WTC11 (cell line): ENCODE measurements at regions not wholly inside any gene's neighbourhood (a gene's known extent, or its start where the extent isn't known, plus 50 kb on each side); places are given as distances from the start of the nearest gene placed in this dataset.

Experiments used
- ATAC-seq: fragments of 200-7000 bp; cut with Tn5 transposase; 2 replicates; pipeline ENCODE4 v1.10.0; 2021; ENCODE audit warnings: mild to moderate bottlenecking, moderate library complexity
- CTCF ChIA-PET: fragments of 300-600 bp; sonication (Branson Sonifier 250); formaldehyde crosslinking; loops from one replicate; lab custom pipeline; 2021; ENCODE audit warnings: antibody characterized with exemption; lab: Charles Lee
- POLR2A ChIA-PET: fragments of 350-600 bp; sonication (Branson Sonifier 250); formaldehyde crosslinking; loops from one replicate; lab custom pipeline; 2021; ENCODE audit warnings: antibody characterized with exemption; lab: Charles Lee
- DNase-seq: peaks from one replicate; pipeline ENCODE4 v3.0.0; 2021; ENCODE audit warnings: low spot score
- H3K27ac Mint-ChIP-seq: 2 replicates; pipeline ENCODE4 v1.8.0; 2021; ENCODE audit warnings: mixed read lengths
- H3K27me3 Mint-ChIP-seq: 2 replicates; pipeline ENCODE4 v1.8.0; 2021; ENCODE audit warnings: low read depth, mild to moderate bottlenecking, moderate library complexity, mixed read lengths
- H3K36me3 Mint-ChIP-seq: 2 replicates; pipeline ENCODE4 v1.8.0; 2021; ENCODE audit warnings: mixed read lengths
- H3K4me1 Mint-ChIP-seq: 2 replicates; pipeline ENCODE4 v1.8.0; 2022; ENCODE audit warnings: mixed read lengths
- H3K4me3 Mint-ChIP-seq: 2 replicates; pipeline ENCODE4 v1.8.0; 2021; ENCODE audit warnings: mild to moderate bottlenecking, moderate library complexity, mixed read lengths
- H3K9me3 Mint-ChIP-seq: 2 replicates; pipeline ENCODE4 v1.8.0; 2021; ENCODE audit warnings: mixed read lengths
- ATF1 ChIP-seq: sonication (generic); formaldehyde crosslinking; IDR thresholded peaks from 2 replicates; pipeline ENCODE4 v1.8.1; 2023; ENCODE audit warnings: mild to moderate bottlenecking, moderate library complexity, missing genetic modification reagents
- EMX1 ChIP-seq: fragments of 250-450 bp; sonication (Bioruptor Pico); IDR thresholded peaks from 2 replicates; pipeline ENCODE4 v1.8.0; 2021; ENCODE audit warnings: mild to moderate bottlenecking
- JAZF1 ChIP-seq: fragments of 250-450 bp; sonication (Bioruptor Pico); IDR thresholded peaks from 2 replicates; pipeline ENCODE4 v1.9.0; 2021; ENCODE audit warnings: moderate library complexity, mild to moderate bottlenecking, inconsistent platforms
- JUN ChIP-seq: sonication (generic); formaldehyde crosslinking; IDR thresholded peaks from 2 replicates; pipeline ENCODE4 v1.8.0; 2023; ENCODE audit warnings: mild to moderate bottlenecking, missing genetic modification reagents
- NFATC4 ChIP-seq: fragments of 250-450 bp; sonication (Bioruptor Pico); IDR thresholded peaks from 2 replicates; pipeline ENCODE4 v1.9.0; 2021; ENCODE audit warnings: mild to moderate bottlenecking
- RORB ChIP-seq: fragments of 250-450 bp; sonication (Bioruptor Pico); IDR thresholded peaks from 2 replicates; pipeline ENCODE4 v1.9.0; 2021; ENCODE audit warnings: mild to moderate bottlenecking
- SMAD3 ChIP-seq: sonication (generic); formaldehyde crosslinking; IDR thresholded peaks from 2 replicates; pipeline ENCODE4 v1.8.0; 2022; ENCODE audit warnings: missing genetic modification reagents, mild to moderate bottlenecking, borderline replicate concordance
- SP1 ChIP-seq: sonication (generic); formaldehyde crosslinking; conservative IDR thresholded peaks from 2 replicates; pipeline ENCODE4 v1.8.1; 2022; ENCODE audit warnings: missing genetic modification reagents
- TCF7 ChIP-seq: sonication (generic); formaldehyde crosslinking; IDR thresholded peaks from 2 replicates; pipeline ENCODE4 v1.8.0; 2022; ENCODE audit warnings: mild to moderate bottlenecking, low read depth, missing genetic modification reagents, moderate library complexity
- ZNF219 ChIP-seq: sonication (generic); formaldehyde crosslinking; IDR thresholded peaks from 2 replicates; pipeline ENCODE4 v1.8.0; 2023; ENCODE audit warnings: missing genetic modification reagents, mild to moderate bottlenecking, borderline replicate concordance
- ZNF232 ChIP-seq: sonication (generic); formaldehyde crosslinking; IDR thresholded peaks from 2 replicates; pipeline ENCODE4 v1.8.0; 2022; ENCODE audit warnings: mild to moderate bottlenecking, missing genetic modification reagents
- ZNF263 ChIP-seq: sonication (generic); formaldehyde crosslinking; IDR thresholded peaks from 2 replicates; pipeline ENCODE4 v1.8.1; 2022; ENCODE audit warnings: low read depth, mild to moderate bottlenecking, moderate library complexity, missing genetic modification reagents
- ZNF396 ChIP-seq: fragments of 250-450 bp; sonication (Bioruptor Pico); IDR thresholded peaks from 2 replicates; pipeline ENCODE4 v1.8.0; 2021; ENCODE audit warnings: mild to moderate bottlenecking, moderate library complexity, borderline replicate concordance
- TF ChIP-seq, protein P1 (sequence below): fragments of 250-450 bp; sonication (Bioruptor Pico); IDR thresholded peaks from 2 replicates; pipeline ENCODE4 v2.1.2; 2022; ENCODE audit warnings: mild to moderate bottlenecking, moderate library complexity
- TF ChIP-seq, protein P2 (sequence below): sonication (generic); formaldehyde crosslinking; IDR thresholded peaks from 2 replicates; pipeline ENCODE4 v1.8.1; 2023; ENCODE audit warnings: mild to moderate bottlenecking, missing genetic modification reagents, moderate library complexity
- TF ChIP-seq, protein P3 (sequence below): sonication (generic); formaldehyde crosslinking; IDR thresholded peaks from 2 replicates; pipeline ENCODE4 v1.8.0; 2022; ENCODE audit warnings: mild to moderate bottlenecking, missing genetic modification reagents
- TF ChIP-seq, protein P4 (sequence below): sonication (generic); formaldehyde crosslinking; IDR thresholded peaks from 2 replicates; pipeline ENCODE4 v1.8.0; 2022; ENCODE audit warnings: mild to moderate bottlenecking, missing genetic modification reagents
- TF ChIP-seq, protein P5 (sequence below): sonication (generic); formaldehyde crosslinking; IDR thresholded peaks from 2 replicates; pipeline ENCODE4 v1.8.0; 2023; ENCODE audit warnings: missing genetic modification reagents
- TF ChIP-seq, protein P6 (sequence below): sonication (generic); formaldehyde crosslinking; IDR thresholded peaks from 2 replicates; pipeline ENCODE4 v1.8.1; 2022; ENCODE audit warnings: mild to moderate bottlenecking, moderate library complexity, missing genetic modification reagents
- TF ChIP-seq, protein P7 (sequence below): sonication (generic); formaldehyde crosslinking; IDR thresholded peaks from 2 replicates; pipeline ENCODE4 v1.8.1; 2022; ENCODE audit warnings: low read depth, missing genetic modification reagents, borderline replicate concordance

DNA sequence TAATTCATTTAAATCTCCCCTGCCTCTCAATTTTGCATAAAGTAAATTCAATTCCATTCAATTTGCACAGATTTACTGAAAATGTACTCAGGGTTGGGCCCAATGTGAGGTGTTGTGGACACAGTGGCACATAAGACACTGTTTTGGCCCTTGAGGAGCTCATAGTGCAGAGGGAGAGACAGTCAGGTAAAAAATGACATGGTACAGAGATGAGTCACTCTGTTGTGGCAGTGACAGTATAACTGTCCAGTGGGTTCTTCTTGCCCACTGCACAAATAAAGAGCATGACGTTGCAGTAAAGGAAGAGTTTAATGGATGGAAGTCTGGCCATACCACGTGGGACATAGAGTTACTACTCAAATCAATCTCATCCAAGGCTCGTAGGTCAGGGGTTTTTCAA lies 400.3 kb upstream of the TRIB2 start (continued):
- TF ChIP-seq, protein P1, sequence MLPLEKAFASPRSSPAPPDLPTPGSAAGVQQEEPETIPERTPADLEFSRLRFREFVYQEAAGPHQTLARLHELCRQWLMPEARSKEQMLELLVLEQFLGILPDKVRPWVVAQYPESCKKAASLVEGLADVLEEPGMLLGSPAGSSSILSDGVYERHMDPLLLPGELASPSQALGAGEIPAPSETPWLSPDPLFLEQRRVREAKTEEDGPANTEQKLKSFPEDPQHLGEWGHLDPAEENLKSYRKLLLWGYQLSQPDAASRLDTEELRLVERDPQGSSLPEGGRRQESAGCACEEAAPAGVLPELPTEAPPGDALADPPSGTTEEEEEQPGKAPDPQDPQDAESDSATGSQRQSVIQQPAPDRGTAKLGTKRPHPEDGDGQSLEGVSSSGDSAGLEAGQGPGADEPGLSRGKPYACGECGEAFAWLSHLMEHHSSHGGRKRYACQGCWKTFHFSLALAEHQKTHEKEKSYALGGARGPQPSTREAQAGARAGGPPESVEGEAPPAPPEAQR (CRISPR knock-in tag), result no peak
- TF ChIP-seq, protein P2, sequence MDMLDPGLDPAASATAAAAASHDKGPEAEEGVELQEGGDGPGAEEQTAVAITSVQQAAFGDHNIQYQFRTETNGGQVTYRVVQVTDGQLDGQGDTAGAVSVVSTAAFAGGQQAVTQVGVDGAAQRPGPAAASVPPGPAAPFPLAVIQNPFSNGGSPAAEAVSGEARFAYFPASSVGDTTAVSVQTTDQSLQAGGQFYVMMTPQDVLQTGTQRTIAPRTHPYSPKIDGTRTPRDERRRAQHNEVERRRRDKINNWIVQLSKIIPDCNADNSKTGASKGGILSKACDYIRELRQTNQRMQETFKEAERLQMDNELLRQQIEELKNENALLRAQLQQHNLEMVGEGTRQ (CRISPR knock-in tag), result no peak

DNA sequence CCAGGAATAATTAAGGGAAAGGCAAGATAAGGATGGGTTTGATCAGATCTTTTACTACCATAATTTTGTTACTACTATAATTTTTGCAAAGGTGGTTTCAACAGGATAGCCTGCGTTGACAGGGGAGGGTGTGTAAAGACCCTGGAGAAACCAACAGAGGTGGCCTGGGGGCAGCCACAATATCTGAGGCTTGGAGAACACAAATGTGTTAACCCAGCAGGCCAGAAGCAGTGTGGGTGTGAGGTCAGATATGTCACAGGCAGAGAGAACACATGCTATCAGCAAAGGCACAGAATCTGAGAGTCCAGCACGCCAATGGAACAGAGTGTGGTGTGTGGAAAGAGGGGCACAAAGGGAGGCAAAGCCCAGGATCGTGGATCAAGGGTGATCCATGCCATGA lies 399.4 kb upstream of the TRIB2 start:
- Mint-ChIP-seq H3K4me1 (peaks cover 56% of the 10 kb centered on the region), H3K27me3 (no peaks in the 10 kb centered on the region), H3K27ac (no peak overlapping the region), H3K9me3 (peaks cover 14% of the 10 kb centered on the region), H3K36me3 (0 out of 2 replicates have a peak, but pooled peaks cover 2% of the 10 kb centered on the region), H3K4me3 (no peak overlapping the region)
- CTCF ChIA-PET, result no interaction called here
- POLR2A ChIA-PET, result no interaction called here
- DNase-seq (no peak), ATAC-seq (no peak)
- no peak for TF ChIP-seq SMAD3 (CRISPR knock-in tag)
- TF ChIP-seq, protein P3, sequence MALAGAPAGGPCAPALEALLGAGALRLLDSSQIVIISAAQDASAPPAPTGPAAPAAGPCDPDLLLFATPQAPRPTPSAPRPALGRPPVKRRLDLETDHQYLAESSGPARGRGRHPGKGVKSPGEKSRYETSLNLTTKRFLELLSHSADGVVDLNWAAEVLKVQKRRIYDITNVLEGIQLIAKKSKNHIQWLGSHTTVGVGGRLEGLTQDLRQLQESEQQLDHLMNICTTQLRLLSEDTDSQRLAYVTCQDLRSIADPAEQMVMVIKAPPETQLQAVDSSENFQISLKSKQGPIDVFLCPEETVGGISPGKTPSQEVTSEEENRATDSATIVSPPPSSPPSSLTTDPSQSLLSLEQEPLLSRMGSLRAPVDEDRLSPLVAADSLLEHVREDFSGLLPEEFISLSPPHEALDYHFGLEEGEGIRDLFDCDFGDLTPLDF (CRISPR knock-in tag), result no peak
- TF ChIP-seq, protein P4, sequence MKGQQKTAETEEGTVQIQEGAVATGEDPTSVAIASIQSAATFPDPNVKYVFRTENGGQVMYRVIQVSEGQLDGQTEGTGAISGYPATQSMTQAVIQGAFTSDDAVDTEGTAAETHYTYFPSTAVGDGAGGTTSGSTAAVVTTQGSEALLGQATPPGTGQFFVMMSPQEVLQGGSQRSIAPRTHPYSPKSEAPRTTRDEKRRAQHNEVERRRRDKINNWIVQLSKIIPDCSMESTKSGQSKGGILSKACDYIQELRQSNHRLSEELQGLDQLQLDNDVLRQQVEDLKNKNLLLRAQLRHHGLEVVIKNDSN (CRISPR knock-in tag), result no peak
- TF ChIP-seq ATF1 (CRISPR knock-in tag), result no peak
- TF ChIP-seq, protein P5, sequence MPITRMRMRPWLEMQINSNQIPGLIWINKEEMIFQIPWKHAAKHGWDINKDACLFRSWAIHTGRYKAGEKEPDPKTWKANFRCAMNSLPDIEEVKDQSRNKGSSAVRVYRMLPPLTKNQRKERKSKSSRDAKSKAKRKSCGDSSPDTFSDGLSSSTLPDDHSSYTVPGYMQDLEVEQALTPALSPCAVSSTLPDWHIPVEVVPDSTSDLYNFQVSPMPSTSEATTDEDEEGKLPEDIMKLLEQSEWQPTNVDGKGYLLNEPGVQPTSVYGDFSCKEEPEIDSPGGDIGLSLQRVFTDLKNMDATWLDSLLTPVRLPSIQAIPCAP, result no peak
- no peak for TF ChIP-seq ZNF232 (CRISPR knock-in tag)
- no peak for TF ChIP-seq ZNF396 (CRISPR knock-in tag)
- no peak for TF ChIP-seq ZNF219
- TF ChIP-seq JUN, result no peak
- TF ChIP-seq JAZF1 (CRISPR knock-in tag), result no peak
- TF ChIP-seq SP1 (CRISPR knock-in tag), result no peak
- TF ChIP-seq, protein P6, sequence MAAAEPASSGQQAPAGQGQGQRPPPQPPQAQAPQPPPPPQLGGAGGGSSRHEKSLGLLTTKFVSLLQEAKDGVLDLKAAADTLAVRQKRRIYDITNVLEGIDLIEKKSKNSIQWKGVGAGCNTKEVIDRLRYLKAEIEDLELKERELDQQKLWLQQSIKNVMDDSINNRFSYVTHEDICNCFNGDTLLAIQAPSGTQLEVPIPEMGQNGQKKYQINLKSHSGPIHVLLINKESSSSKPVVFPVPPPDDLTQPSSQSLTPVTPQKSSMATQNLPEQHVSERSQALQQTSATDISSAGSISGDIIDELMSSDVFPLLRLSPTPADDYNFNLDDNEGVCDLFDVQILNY (CRISPR knock-in tag), result no peak
- TF ChIP-seq TCF7 (CRISPR knock-in tag), result no peak
- TF ChIP-seq, protein P1 (CRISPR knock-in tag), result no peak
- TF ChIP-seq, protein P7, sequence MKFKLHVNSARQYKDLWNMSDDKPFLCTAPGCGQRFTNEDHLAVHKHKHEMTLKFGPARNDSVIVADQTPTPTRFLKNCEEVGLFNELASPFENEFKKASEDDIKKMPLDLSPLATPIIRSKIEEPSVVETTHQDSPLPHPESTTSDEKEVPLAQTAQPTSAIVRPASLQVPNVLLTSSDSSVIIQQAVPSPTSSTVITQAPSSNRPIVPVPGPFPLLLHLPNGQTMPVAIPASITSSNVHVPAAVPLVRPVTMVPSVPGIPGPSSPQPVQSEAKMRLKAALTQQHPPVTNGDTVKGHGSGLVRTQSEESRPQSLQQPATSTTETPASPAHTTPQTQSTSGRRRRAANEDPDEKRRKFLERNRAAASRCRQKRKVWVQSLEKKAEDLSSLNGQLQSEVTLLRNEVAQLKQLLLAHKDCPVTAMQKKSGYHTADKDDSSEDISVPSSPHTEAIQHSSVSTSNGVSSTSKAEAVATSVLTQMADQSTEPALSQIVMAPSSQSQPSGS (CRISPR knock-in tag), result no peak
- no peak for TF ChIP-seq NFATC4 (CRISPR knock-in tag)
- TF ChIP-seq ZNF263 (CRISPR knock-in tag), result no peak
- TF ChIP-seq RORB (CRISPR knock-in tag), result no peak
- no peak for TF ChIP-seq EMX1 (CRISPR knock-in tag)
